Activated naive CD4-positive, alpha-beta T cell (primary cell): ENCODE measurements at regions not wholly inside any gene's neighbourhood (a gene's known extent, or its start where the extent isn't known, plus 50 kb on each side); places are given as distances from the start of the nearest gene placed in this dataset.

ENCODE experiments used
- DNase-seq, 4 experiments: peaks; one replicate each; lab custom pipeline; 2025; lab: John Stamatoyannopoulos, UW

DNA sequence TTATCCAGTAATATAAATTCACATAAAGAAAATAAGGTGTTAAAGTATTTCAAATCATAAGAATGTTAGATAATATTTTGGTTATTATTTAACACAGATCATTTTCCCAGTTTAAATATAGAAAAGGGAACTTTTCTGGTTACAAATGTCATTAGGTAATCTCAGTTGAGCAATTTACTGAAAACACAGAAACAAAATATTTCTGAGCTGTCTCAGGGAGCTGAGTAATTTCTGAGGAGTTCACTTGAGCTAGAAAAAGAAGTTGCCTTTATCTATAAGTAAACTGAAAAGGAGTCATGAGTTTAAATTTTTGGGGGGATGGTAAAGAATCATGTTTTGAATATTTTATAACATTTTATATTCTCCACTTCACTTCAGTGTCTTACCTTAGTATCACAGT, 855.4 kb upstream of the ARPP21 start:
- no peak for DNase-seq

DNA sequence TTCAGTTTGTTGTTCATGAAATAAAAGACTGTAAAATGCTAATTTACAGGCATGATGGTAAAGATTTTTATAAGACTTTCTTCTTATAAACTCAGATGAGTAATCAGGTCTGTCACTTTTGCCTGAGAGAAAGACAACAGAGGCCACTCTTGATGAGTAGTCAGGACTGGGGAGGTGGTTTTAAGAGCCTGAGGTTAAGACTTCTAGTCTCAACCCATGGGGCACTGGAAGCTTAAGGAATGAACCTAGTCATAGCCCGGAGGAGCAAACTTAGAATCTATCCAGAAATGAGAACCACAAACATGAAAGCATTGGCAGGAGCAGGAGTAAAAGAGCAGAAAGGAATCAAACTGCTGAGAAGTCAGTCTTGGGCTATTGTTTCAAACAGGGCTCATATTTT, 846.3 kb upstream of the ARPP21 start:
- no peak for DNase-seq

DNA sequence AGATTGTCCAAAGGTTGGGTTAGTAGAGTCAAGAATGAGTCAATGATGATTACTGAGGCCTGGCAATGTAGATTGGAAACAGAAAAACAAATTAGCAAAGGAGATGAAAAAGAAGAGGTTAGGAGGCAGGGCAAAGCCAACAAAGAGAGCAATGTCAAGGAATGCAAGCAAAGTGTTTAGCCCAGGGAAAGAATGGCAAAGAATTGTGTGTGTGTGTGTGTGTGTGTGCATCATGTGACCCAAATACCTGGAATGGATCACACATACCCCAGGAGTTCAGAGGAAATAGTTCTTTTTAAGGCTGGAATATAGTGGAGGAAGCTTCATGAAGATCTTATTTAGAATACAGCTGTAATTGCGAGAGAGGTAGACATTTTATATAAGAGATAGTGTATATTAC, 831.7 kb upstream of the ARPP21 start:
- no peak for DNase-seq

DNA sequence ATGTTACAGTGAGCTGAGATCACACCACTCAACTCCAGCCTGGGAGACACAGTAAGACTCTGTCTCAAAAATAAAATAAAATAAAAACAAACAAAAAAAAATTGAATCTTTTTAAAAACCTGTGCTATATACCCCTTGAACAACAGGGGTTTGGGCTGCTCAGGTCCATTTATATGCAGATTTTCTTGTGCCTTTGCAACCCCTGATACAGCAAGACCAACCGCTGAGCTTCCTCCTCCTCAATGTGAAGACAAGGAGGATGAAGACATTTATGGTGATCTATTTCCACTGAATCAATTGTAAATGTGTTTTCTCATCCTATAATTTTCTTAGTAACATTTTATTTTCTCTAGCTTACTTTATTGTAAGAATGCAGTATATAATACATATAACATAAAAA, 831.0 kb upstream of the ARPP21 start:
- no peak for DNase-seq

DNA sequence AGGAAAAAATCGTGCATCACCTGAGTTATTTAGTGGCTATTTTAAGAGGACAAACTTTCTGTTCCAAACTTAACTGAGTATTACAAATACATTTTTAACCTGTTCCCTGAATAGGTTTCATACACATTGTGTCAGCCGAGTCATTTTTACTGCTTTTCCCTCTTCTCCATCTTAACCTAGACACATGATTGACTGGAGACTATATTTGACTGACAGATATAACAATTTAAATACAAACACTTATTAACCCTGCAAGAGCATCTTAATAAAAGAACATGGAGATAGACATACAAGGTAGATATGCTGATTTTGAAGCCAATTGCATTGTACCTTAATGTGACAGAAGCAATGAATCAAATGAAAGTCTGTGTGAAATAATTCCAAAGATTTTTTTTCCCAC, 810.5 kb upstream of the ARPP21 start:
- DNase-seq, result no peak

DNA sequence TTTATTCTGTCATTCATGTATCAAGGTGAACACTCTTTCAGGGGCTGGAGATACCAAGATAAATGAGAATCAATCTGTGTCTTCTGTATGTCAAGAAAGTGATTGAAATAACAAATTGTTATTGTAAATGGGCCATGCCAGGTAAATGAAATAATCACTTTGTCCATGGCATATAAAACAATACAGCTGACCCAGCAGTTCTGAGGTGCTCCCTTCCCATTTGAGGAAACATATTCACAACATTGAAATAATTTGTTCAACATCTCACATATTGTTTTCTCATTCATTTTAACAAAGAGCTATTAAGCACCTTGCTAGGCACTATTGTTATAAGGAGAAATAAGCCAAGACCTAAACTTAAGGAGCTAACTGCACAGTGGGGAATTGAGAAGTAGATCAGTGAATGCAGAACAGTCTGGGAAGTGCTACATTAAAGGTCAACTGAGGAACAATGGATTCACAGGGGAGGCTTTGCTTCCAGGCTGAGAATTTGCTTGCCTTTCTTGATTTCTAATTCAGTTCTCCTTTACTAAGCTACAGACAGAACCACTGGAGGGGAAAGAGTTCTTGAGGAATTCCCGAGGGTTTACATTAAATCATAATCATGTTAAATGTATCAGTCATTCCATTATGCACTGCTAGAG, 806.3 kb upstream of the ARPP21 start:
- no peak for DNase-seq

DNA sequence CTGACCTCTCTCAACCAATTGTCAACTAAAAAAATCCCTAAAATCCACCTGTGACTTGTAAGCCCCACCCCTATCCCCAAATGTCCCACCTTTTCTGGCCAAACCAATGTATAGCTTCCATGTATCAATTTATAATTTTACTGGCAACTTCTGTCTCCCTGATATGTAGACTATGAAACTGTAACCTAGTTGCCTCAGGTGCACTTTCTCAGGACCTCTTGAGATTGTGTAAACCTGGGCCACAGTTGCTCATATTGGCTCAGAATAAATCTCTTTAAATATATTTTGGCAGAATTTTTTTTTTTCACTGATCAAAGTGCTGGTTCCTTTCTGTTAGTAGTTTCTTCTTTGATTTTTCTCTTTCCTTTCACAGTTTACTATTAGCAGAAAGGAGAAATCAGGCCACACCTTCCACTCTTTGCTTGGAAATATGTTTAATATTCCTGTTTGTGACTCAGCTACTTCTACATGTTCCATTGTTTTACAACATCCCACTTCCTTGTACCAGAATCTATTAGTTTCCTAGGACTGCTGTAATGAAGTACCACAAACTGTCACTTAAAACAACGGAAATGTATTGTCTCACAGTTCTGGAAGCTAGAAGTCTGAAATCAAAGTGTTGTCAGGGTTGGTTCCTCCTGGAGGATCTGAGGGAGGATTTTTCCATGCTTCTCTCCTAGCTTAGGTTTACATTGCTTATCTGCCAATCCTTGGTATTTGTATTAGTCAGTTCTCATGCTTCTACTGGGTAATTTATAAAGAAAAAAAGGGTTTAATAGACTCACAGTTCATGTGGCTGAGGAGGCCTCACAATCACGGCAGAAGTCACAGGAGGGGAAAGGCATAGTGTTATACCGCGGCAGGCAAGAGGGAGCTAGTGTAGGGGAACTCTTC, 801.2 kb upstream of the ARPP21 start:
- no peak for DNase-seq

DNA sequence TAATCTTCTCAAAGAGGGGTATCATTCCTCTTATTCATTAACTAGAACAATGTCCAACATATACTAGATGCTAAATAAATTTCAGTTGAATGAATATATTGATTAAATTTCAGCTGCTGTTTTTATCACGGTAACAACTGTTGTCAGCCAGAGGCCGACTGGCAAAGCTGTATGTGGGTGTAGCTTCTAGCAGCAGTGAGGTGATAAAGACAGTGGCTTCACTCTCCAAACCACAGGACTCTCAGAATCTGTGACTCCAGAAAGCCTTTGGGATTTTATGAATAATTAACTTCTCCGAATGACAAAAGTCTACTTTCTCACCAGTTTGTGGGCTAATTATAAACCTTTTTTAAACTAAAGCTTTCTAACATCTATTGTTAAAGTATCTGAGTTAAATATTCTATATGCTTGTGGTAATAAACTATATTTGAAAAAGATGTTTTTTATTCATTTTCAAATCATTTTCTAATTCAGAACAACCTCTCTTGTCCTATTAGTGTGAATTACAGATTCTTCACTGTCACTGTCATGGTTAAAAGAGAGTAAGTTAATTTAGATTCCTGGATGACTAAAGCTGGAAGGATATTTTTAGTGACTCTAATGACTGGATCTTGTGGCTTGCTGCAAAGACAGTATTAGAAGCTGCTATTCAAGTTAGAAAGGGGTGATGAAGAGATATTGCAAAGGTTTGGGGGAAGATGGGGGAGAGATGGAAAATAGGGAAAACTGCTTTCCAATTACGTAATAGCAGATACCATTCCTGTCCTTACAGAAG, 796.4 kb upstream of the ARPP21 start:
- no peak for DNase-seq

DNA sequence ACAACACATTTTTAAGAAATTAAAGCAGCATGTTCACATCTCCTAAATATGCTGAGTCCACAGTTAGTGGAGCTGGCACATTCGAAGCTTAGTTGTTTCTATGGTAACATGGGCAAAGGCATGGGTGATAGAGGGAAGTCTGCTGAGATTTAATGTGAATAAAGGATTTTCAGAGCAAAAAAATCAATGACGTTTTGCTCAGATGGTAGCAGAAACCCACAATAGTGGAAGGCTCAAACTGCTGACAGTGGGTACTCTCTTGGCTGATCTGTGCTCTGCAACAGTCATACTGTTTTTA, 795.1 kb upstream of the ARPP21 start:
- no peak for DNase-seq

DNA sequence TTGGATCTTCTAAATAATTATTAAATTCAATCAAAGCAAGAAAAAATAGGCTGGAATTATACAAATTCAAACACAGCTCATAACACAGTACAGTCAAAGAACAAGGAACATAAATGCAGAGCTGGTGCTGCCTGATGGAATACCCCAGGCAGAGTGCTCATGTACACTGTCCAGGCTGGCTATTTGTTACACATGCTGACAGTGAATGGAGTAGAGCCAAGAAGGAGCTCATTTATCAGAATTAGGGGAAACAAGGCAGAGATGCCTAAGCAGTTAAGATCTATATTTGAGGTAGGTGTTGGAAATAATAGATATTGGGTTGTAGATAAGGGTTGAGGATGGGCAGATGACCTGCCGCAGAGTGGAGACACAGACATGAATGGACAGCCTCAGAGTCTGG, 788.2 kb upstream of the ARPP21 start:
- no peak for DNase-seq

DNA sequence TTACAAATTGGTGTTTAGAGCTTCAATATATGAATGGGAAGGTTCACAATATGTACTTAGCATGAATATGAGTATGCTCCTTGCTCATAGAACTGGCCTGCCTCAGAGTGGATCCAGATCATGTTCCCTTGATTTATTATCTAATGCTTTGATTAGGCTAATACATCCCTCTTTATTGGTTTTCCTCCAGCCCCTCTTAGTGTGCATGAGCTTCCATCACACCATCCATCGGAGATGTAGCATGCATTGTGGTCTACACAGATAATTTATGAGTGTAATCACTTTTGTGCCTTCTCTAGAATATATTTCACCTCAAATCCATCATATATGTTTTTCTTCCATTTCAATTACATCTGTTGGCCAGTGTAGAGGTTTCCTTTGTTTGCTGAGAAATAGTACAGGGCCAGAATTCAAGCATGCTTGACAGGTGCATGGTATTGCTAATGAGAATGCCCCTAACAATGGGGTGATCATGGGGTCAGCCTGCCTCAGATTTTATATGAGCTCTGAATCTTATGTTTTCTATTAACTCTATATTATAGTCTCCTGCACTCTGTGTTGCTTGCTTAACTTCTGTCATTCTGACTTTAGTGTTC, 786.4 kb upstream of the ARPP21 start:
- no peak for DNase-seq

DNA sequence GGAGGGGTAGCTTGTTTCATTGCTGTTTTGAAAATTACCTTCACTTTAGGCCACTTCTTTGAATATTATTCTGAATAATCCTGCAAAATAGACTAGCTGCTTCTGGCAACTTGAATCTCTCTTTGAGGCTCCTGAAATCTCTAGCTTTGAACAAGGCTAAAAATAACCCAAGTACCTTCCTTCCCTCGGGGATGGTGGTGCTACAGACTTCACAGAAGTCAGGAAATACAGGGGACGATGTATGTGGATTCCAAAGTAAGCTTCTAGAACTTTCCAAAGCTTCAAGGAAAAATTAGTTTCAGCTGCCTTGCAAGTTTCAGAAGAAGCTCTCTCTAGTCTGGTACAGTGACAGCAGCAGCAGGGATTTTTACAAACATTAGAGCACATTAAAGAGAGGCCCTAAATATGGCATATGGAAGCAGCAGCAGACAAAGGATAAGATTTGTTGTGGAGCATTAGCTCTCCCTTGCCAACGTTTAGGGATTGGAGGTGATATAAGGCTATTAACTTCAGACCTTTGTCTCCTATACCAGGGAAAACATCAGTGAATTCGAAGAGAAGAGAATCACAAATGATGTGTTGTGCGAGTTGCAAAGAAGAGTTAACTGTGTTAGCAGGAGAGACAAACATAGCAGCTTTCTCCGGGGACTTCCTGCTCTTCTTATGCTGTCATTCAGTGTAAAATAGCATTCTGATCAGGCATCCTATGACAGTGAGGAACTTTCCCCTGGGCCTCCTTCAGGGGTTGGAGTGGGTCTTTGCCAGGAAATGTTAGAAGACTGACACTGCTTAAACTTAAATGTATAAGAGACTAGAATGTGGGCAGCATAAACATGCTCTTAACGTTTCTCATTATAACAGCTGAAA, 783.0 kb upstream of the ARPP21 start:
- no peak for DNase-seq

DNA sequence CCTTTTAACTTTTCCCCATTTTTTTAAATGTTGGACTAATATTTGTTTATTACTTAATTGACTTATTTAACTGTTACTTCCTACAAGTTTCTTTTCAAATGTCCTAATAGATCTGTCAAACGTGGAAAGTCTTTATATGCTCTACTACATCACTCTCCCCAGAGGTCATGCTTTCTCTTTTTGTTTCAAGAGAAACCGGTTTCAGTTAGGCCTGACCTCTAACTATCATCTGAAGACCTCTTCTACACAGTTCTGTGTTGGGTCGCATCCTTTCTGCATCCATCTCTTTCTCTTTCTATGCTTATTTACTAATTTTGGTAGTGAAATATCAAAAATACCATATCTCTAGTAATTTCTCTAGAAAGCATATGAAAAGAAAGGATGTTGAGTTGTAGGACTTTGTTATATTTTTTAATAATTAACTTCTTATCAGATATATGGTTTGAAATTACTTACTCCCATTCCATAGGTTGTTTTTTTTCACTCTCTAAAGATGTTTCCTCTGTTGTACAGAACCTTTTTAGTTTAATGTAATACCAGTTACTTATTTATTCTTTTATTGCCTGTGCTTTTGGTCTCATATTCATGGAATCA, 781.2 kb upstream of the ARPP21 start:
- DNase-seq, result no peak

DNA sequence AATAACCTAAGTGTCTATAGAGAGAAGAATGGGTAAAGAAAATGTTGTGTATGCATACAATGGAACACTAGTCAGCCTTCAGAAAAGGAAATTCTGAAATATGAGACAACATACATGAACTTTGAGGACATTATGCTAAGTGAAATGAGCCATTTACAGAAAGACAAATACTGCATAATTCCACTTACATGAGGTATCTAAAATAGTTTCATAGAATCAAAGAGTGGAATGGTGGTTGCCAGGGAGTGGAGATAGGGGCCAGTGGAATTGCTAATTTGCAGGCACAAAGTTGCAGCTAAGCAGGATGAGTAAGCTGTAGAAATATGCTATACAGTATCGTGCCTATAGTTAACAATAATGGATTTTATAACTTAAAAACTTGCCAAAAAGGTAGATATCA, 779.6 kb upstream of the ARPP21 start:
- DNase-seq, result no peak

DNA sequence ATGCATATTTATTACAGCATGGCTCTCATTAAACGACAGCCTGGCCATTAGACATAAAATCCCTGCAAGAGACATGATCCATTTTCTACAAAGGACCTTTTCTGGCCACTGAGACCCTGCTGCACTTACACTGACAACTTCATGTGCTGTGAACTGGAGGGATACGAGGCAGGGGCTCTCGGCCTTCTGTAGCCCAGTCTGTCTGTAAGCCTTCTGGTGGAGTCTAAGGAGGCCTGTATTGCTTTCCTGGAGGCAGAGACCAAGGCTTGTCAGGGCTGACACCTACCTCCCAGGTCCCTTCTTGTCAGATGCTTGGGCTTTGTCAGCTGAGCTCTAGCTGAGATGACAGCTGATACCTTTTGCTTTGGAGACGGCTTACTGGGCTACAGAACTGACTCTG, 776.9 kb upstream of the ARPP21 start:
- DNase-seq, result no peak

DNA sequence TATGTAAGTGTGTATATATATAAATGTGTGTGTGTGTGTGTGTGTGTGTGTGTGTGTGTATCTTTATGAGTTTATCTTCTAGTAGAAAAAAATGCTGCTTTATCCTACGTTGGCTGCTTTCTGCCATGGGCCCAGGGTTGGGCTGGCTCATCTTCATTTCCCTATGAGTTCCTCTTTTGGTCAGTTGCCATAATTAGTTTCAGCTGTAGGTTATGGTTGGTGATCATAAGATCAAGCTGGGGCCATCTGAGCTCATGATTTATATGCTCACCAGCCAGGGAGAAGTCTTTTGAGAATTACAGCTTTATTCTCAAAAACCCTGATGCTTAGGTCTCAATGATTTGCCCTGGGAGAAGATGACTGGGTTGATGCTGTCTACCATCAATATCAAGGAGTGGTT, 775.8 kb upstream of the ARPP21 start:
- DNase-seq, result no peak

DNA sequence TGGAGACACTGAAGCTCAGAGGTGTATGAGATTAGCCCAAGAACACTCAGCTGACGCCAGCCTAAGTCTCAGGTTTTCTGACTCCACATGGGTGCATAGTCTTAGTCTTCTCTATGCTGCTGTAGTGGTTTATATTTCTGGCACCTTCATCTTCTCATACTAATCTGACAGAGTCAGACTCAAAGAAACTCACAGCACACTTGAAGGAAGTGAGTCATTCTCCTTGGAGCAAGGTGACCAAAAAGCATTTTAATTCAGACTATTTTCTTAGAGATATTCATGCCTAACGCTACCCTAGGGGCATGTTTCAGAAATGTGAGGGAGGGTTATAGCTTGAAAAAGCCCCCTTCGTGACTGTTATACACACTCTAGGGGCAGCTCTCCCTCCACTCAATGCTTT, 775.3 kb upstream of the ARPP21 start:
- no peak for DNase-seq

DNA sequence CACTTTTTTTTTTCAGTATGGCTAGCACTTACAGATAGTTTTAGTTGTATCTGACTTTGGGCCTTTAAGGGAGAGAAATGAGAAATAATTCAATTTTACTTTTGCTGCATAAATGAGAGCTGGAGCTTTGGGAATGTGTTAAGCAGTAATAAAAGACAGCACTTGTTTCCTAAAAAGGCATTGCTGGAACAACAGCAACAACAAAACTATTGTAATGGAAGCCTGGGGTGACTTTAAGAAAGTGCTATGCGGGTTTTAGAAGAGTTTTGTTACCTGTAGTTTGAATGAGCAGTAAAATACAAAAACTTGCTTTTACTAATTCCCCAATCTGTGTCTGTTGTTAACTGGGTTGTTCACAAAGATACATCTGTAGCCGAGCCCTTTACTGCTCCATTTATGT, 774.0 kb upstream of the ARPP21 start:
- DNase-seq, result no peak

DNA sequence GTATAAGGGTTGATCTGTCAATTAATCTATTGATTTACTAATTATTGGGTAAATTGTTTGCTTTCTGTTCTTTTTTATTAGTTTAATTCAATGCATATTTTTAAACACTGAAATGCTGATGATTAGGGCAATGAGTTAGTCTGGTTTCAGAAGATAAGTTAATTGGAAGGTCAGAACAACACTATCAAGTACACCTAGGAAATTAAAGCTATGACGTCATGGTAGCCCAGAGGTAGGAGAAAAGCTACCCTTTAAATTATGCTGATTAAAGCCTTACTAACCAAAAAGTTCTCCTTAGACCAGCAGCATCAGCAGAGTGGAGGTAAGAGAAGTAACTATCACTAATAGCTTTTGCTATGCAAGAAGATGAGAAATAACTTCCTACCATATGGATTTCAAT, 770.4 kb upstream of the ARPP21 start:
- no peak for DNase-seq

DNA sequence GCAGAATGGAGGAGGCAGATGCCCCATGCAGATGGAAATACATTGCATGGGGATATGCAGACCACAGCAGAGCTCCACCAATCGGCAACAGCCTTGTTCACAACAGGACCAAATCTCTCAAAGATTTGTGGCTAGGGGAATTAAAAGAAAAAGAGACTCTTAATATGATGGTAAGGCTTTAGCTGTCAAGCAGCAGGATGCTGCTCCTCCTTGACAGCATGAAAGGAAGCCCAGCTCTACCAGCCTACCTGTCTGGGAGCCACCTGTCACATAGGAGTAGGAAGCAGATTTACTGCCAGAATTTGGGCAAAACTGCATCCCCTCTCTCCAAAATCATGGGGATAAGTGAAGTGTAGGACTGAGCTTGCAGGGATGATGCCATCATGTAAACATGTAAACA, 769.6 kb upstream of the ARPP21 start:
- DNase-seq, result no peak

DNA sequence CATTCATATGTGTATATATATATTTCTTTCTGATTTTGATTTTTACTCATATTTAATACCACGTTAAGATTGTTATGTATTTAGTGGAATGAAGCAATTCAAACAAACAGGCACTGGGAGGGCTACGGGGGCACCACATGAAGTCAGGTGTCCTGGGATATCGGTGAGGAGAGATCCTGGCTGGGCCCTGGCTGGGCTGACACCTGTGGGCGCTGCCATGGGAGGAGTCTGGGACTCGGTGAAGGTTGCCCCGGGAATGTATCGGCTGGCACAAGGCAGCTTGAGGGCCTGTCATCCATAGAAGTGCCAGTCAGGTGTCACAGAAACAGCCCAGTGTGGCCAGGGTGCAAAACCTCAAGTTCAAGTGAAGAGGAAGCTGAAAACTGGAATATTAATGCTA, 766.9 kb upstream of the ARPP21 start:
- DNase-seq, result no peak
